ENCODE measurements at regions not wholly inside any gene's neighbourhood (a gene's known extent, or its start where the extent isn't known, plus 50 kb on each side); places are given as distances from the start of the nearest gene placed in this dataset.

GRCh38 chr1:115475901-115476300, 137.9 kb upstream of the NGF start:
- no peak for TF ChIP-seq MAFK (IDR thresholded peaks at IDR 0.05; ENCODE audit: low read depth, low read length)
- TF ChIP-seq RFX5 (IDR thresholded peaks at IDR 0.05; ENCODE audit: low read depth, low read length), result no peak
- TF ChIP-seq ELK1 (IDR thresholded peaks at IDR 0.05; ENCODE audit: borderline replicate concordance, low read depth, low read length), result no peak
- no peak for TF ChIP-seq POLR2A (IDR thresholded peaks at IDR 0.05; ENCODE audit: low read depth, low read length)
- TF ChIP-seq CTCF (conservative IDR thresholded peaks at IDR 0.05; ENCODE audit: low read depth, low read length), result no peak
- TF ChIP-seq MAZ (IDR thresholded peaks at IDR 0.05; ENCODE audit: borderline replicate concordance, low read depth, low read length), result no peak
- TF ChIP-seq FOS (IDR thresholded peaks at IDR 0.05; ENCODE audit: low read depth, low read length), result no peak
- no peak for TF ChIP-seq CHD1 (IDR thresholded peaks at IDR 0.05; ENCODE audit: low read depth, low read length)
- no peak for TF ChIP-seq RAD21 (IDR thresholded peaks at IDR 0.05; ENCODE audit: low read length)

All from IMR-90 (cell line).